HepG2 (cell line): ENCODE measurements at regions not wholly inside any gene's neighbourhood (a gene's known extent, or its start where the extent isn't known, plus 50 kb on each side); places are given as distances from the start of the nearest gene placed in this dataset.

ENCODE experiments used
- AFF4 ChIP-seq: sonication (generic); formaldehyde crosslinking; IDR thresholded peaks from 2 replicates; pipeline ENCODE4 v1.4.0; 2020; ENCODE audit warnings: missing genetic modification reagents
- CTCF ChIP-seq: sonication (generic); formaldehyde crosslinking; IDR thresholded peaks from 2 replicates; pipeline ENCODE4 v1.5.0; 2020; ENCODE audit warnings: mild to moderate bottlenecking, missing genetic modification reagents, moderate library complexity
- DPF2 ChIP-seq: sonication (generic); formaldehyde crosslinking; IDR thresholded peaks from 2 replicates; pipeline ENCODE4 v1.4.0; 2020; ENCODE audit warnings: mild to moderate bottlenecking, low read depth, missing genetic modification reagents, borderline replicate concordance
- FOXP4 ChIP-seq: sonication (generic); formaldehyde crosslinking; IDR thresholded peaks from 2 replicates; pipeline ENCODE4 v1.4.0; 2020; ENCODE audit warnings: missing genetic modification reagents
- MAFK ChIP-seq, 2 experiments: IDR thresholded peaks in 1 of 2; conservative IDR thresholded peaks in 1 of 2; 2 replicates each; pipeline ENCODE4 v1.6.1; 2011; ENCODE audit warnings: improper control_type of control experiment in 2 of 2, low read length in 2 of 2
- MBD4 ChIP-seq: IDR thresholded peaks from 2 replicates; pipeline ENCODE4 v1.6.1; 2012; ENCODE audit warnings: low read length, inconsistent platforms, borderline replicate concordance
- NCOR1 ChIP-seq: fragments of 200-600 bp; sonication (generic); IDR thresholded peaks from 2 replicates; pipeline ENCODE4 v1.7.0; 2017; ENCODE audit warnings: antibody characterized with exemption, low read length, borderline replicate concordance
- NR0B2 ChIP-seq: sonication (generic); formaldehyde crosslinking; IDR thresholded peaks from 2 replicates; pipeline ENCODE4 v1.4.0; 2020; ENCODE audit warnings: mild to moderate bottlenecking, missing genetic modification reagents
- RARG ChIP-seq: sonication (generic); formaldehyde crosslinking; IDR thresholded peaks from 2 replicates; pipeline ENCODE4 v1.4.0; 2020; ENCODE audit warnings: low read depth, mild to moderate bottlenecking, missing genetic modification reagents
- RXRA ChIP-seq: sonication (generic); formaldehyde crosslinking; IDR thresholded peaks from 2 replicates; pipeline ENCODE4 v1.5.1; 2020; ENCODE audit warnings: missing genetic modification reagents
- SMAD3 ChIP-seq: sonication (generic); formaldehyde crosslinking; IDR thresholded peaks from 2 replicates; pipeline ENCODE4 v1.4.0; 2020; ENCODE audit warnings: missing genetic modification reagents

- TF ChIP-seq RXRA (CRISPR knock-in tag) = no peak
- no peak for TF ChIP-seq RARG (CRISPR knock-in tag)
- no peak for TF ChIP-seq CTCF (CRISPR knock-in tag)
- TF ChIP-seq NR0B2 (CRISPR knock-in tag) = no peak
- no peak for TF ChIP-seq DPF2 (CRISPR knock-in tag)
- TF ChIP-seq AFF4 (CRISPR knock-in tag) = no peak
- no peak for TF ChIP-seq MAFK (conservative IDR thresholded peaks at IDR 0.05 in 1 of 2, IDR thresholded peaks at IDR 0.05 in 1 of 2; ENCODE audit: low read length in 2 of 2)
- no peak for TF ChIP-seq FOXP4
- no peak for TF ChIP-seq NCOR1
- TF ChIP-seq SMAD3 (CRISPR knock-in tag) = no peak
- no peak for TF ChIP-seq MBD4
These were observed 63.6 kb upstream of the SFRP2 start for GRCh38 chr4:153852501-153852900.
